Panc1 (cell line): ENCODE measurements at regions not wholly inside any gene's neighbourhood (a gene's known extent, or its start where the extent isn't known, plus 50 kb on each side); places are given as distances from the start of the nearest gene placed in this dataset.

Source experiments
- ATAC-seq: fragments of 200-7000 bp; cut with Tn5 transposase; 2 replicates; pipeline ENCODE4 v1.9.1; 2020; ENCODE audit warnings: mild to moderate bottlenecking, moderate library complexity
- BruUV-seq: library from RNA; stranded (reverse); fragments of 400-500 nt; replicated peaks from 2 replicates; lab custom pipeline; 2021; lab: Mats Ljungman, UMichigan
- CTCF ChIA-PET: fragments of 300-600 bp; sonication (Branson Sonifier 250); formaldehyde crosslinking; loops from one replicate; lab custom pipeline; 2022; ENCODE audit warnings: antibody characterized with exemption; lab: Charles Lee
- POLR2A ChIA-PET: fragments of 300-600 bp; sonication (Branson Sonifier 250); formaldehyde crosslinking; loops from one replicate; lab custom pipeline; 2022; ENCODE audit warnings: antibody characterized with exemption; lab: Charles Lee
- DNase-seq: peaks from one replicate; pipeline ENCODE4 v3.0.0-alpha.2; 2010; ENCODE audit warnings: low read depth, low spot score
- H3K27ac ChIP-seq: 2 replicates; pipeline ENCODE4 v1.5.1; 2011; ENCODE audit warnings: mild to moderate bottlenecking, low read length, inconsistent platforms
- H3K27me3 ChIP-seq: fragments of 200-500 bp; sonication (Bioruptor generic); 2 replicates; pipeline ENCODE4 v1.6.0; 2014; ENCODE audit warnings: low read length, inconsistent platforms; ENCODE audit not compliant: control insufficient read depth, insufficient read depth
- H3K36me3 ChIP-seq: fragments of 200-500 bp; sonication (Bioruptor generic); 2 replicates; pipeline ENCODE4 v1.5.1; 2014; ENCODE audit warnings: inconsistent platforms, mild to moderate bottlenecking, low read length, moderate library complexity; ENCODE audit not compliant: control insufficient read depth, insufficient read depth
- H3K4me1 ChIP-seq: 2 replicates; pipeline ENCODE4 v1.5.1; 2011; ENCODE audit warnings: inconsistent platforms, mild to moderate bottlenecking, low read length, moderate library complexity; ENCODE audit not compliant: control insufficient read depth, insufficient read depth
- H3K4me3 ChIP-seq, 2 experiments: 2 replicates each; pipeline ENCODE4 v1.5.1; 2011 to 2012; ENCODE audit warnings: low read depth in 2 of 2, low read length in 2 of 2, mild to moderate bottlenecking in 2 of 2, inconsistent platforms in 1 of 2, moderate library complexity in 1 of 2
- H3K9me3 ChIP-seq: fragments of 200-500 bp; sonication (Bioruptor generic); 2 replicates; pipeline ENCODE4 v1.5.1; 2014; ENCODE audit warnings: low read depth, mild to moderate bottlenecking, inconsistent platforms, low read length, moderate library complexity; ENCODE audit not compliant: control insufficient read depth, insufficient read depth
- CTCF ChIP-seq: fragments of 450-650 bp; IDR thresholded peaks from 2 replicates; pipeline ENCODE4 v1.5.1; 2017; ENCODE audit warnings: mild to moderate bottlenecking
- POLR2AphosphoS5 ChIP-seq: IDR thresholded peaks from 2 replicates; pipeline ENCODE4 v1.6.1; 2012; ENCODE audit warnings: mild to moderate bottlenecking, low read depth, low read length, moderate library complexity
- REST ChIP-seq, 2 experiments: IDR thresholded peaks; 2 replicates each; pipeline ENCODE4 v1.6.1; 2011 to 2012; ENCODE audit warnings: low read depth in 2 of 2, control low read depth in 1 of 2, low read length in 1 of 2, mild to moderate bottlenecking in 1 of 2, moderate library complexity in 1 of 2; ENCODE audit not compliant: insufficient read depth in 1 of 2
- SIN3A ChIP-seq: IDR thresholded peaks from 2 replicates; pipeline ENCODE4 v1.6.1; 2012; ENCODE audit warnings: low read depth, mild to moderate bottlenecking, low read length, moderate library complexity, borderline replicate concordance; ENCODE audit not compliant: insufficient read depth
- TCF7L2 ChIP-seq: IDR thresholded peaks from 2 replicates; pipeline ENCODE4 v1.6.1; 2011; ENCODE audit warnings: mild to moderate bottlenecking, low read depth, low read length, inconsistent platforms
- in situ Hi-C: cut with HindIII; loops from 2 replicates; pipeline ENCODE4 v1.10.0; 2016; ENCODE audit warnings: low sequenced_read_pairs, low pct_unique_long_range_greater_than_20kb
- intact Hi-C: fragments of 100-400 bp; cut with micrococcal nuclease; formaldehyde crosslinking; loops from one replicate; pipeline ENCODE4 v1.10.0; 2022; ENCODE audit not compliant: unreplicated experiment

GRCh38 chr17:33765871-33766270 lies 472.8 kb upstream of the ASIC2 start:
- Histone ChIP-seq H3K36me3 (no peaks in the 10 kb centered on the region), H3K4me1 (no peaks in the 10 kb centered on the region), H3K9me3 (no peaks in the 10 kb centered on the region), H3K27me3 (peaks cover 5% of the 10 kb centered on the region; the same call in 1 of the 2 replicates), H3K27ac (no peak overlapping the region), H3K4me3 (no peak overlapping the region)
- BruUV-seq, result no TSS peak
- no peak for DNase-seq
- no peak for ATAC-seq
- ChIA-PET CTCF (no interaction called here), POLR2A (no interaction called here)
- no peak for TF ChIP-seq TCF7L2
- TF ChIP-seq CTCF, result no peak
- no peak for TF ChIP-seq SIN3A
- in situ Hi-C loops (no loop called here), intact Hi-C loops (no loop called here)

- H3K27ac ChIP-seq, result no peak overlapping the region
- no peak overlapping the region for H3K4me3 ChIP-seq
- DNase-seq (no peak), ATAC-seq (no peak)
- intact Hi-C loops, result no loop called here
- in situ Hi-C loops, result no loop called here
- TF ChIP-seq REST (IDR thresholded peaks at IDR 0.05; ENCODE audit: insufficient read depth in 1 of 2, low read depth in 2 of 2, low read length in 1 of 2) (no peak), SIN3A (no peak), TCF7L2 (no peak), POLR2AphosphoS5 (no peak), CTCF (no peak)
- peaks cover 5% of the 10 kb centered on the region; the same call in 1 of the 2 replicates for H3K27me3 ChIP-seq
- no peaks in the 10 kb centered on the region for H3K36me3 ChIP-seq
- BruUV-seq, result no TSS peak
- POLR2A ChIA-PET, result no interaction called here
- H3K9me3 ChIP-seq, result no peaks in the 10 kb centered on the region
- no peaks in the 10 kb centered on the region for H3K4me1 ChIP-seq
- CTCF ChIA-PET, result no interaction called here
Measured at GRCh38 chr17:33766721-33767120, 473.6 kb upstream of the ASIC2 start.
